ENCODE measurements at regions not wholly inside any gene's neighbourhood (a gene's known extent, or its start where the extent isn't known, plus 50 kb on each side); places are given as distances from the start of the nearest gene placed in this dataset.

GRCh38 chr3:101061312-101061711 is 68.1 kb upstream of the ABI3BP start:
- H3K79me2 ChIP-seq (ENCODE audit: low read length), result no peaks in the 10 kb centered on the region

GRCh38 chr3:101050866-101051265 is 57.6 kb upstream of the ABI3BP start:
- POLR2A ChIA-PET (ENCODE audit: unreplicated experiment), result interaction anchor here (0.6 kb wide), 1 partner anchor 22 kb away, joined by 10 read pairs; no protein-coding TSS in a partner anchor
- no peaks in the 10 kb centered on the region for H3K36me3 ChIP-seq (ENCODE audit: low read depth, low read length)
- H3K9ac ChIP-seq (ENCODE audit: low read length), result no peak overlapping the region
- no peaks in the 10 kb centered on the region for H3F3A ChIP-seq (ENCODE audit: low read length, unreplicated experiment)
- H3K9me2 ChIP-seq (replicated peaks; ENCODE audit: low read length), result no peaks in the 10 kb centered on the region
- CTCF ChIA-PET, result no interaction called here
- H3K4me3 ChIP-seq (ENCODE audit: low read length), result no peak overlapping the region
- H3K27me3 ChIP-seq (ENCODE audit: low read length), result no peaks in the 10 kb centered on the region
- DNase-seq, result no peak
- no TSS peak for BruUV-seq (replicated peaks)
- no peak overlapping the region for H3K27ac ChIP-seq (ENCODE audit: low read length)
- H3K79me2 ChIP-seq (ENCODE audit: low read length), result no peaks in the 10 kb centered on the region
- intact Hi-C loops (cut with micrococcal nuclease), result no loop called here
- no peak for ATAC-seq
- no peaks in the 10 kb centered on the region for H3K4me1 ChIP-seq (ENCODE audit: insufficient read depth, low read length)
- H4K20me1 ChIP-seq (ENCODE audit: low read length), result no peaks in the 10 kb centered on the region
- no peak overlapping the region for H2AFZ ChIP-seq (ENCODE audit: low read length)
- TF ChIP-seq CTCF (conservative IDR thresholded peaks at IDR 0.05; ENCODE audit: low read depth, low read length), result no peak
- no peak for TF ChIP-seq EZH2 (IDR thresholded peaks at IDR 0.05; ENCODE audit: low read length, unreplicated experiment)
- TF ChIP-seq EZH2phosphoT487 (IDR thresholded peaks at IDR 0.05; ENCODE audit: borderline replicate concordance, low read length), result no peak
- H3K9me3 ChIP-seq (ENCODE audit: low read length), result no peaks in the 10 kb centered on the region
- no peak overlapping the region for H3K4me2 ChIP-seq (ENCODE audit: low read length)

More at GRCh38 chr3:101061312-101061711, 68.1 kb upstream of the ABI3BP start:
- Histone ChIP-seq H3K36me3 (ENCODE audit: low read depth, low read length) (0 out of 2 replicates have a peak, but pooled peaks cover 5% of the 10 kb centered on the region), H4K20me1 (ENCODE audit: low read length) (no peaks in the 10 kb centered on the region), H3F3A (ENCODE audit: low read length, unreplicated experiment) (no peaks in the 10 kb centered on the region), H3K4me1 (ENCODE audit: insufficient read depth, low read length) (peaks cover 24% of the 10 kb centered on the region), H3K9me3 (ENCODE audit: low read length) (peaks cover 11% of the 10 kb centered on the region), H3K4me3 (ENCODE audit: low read length) (no peak overlapping the region), H3K27me3 (ENCODE audit: low read length) (no peaks in the 10 kb centered on the region), H3K9ac (ENCODE audit: low read length) (no peak overlapping the region), H3K27ac (ENCODE audit: low read length) (no peak overlapping the region), H3K9me2 (replicated peaks; ENCODE audit: low read length) (no peaks in the 10 kb centered on the region), H3K4me2 (ENCODE audit: low read length) (no peak overlapping the region), H2AFZ (ENCODE audit: low read length) (0 out of 2 replicates have a peak overlapping the region, but pooled peaks have one; percentile 39)
- ATAC-seq (no peak), DNase-seq (peak; percentile 47)
- ChIA-PET CTCF (no interaction called here), POLR2A (ENCODE audit: unreplicated experiment) (no interaction called here)
- TF ChIP-seq EZH2 (IDR thresholded peaks at IDR 0.05; ENCODE audit: low read length, unreplicated experiment) (no peak), CTCF (conservative IDR thresholded peaks at IDR 0.05; ENCODE audit: low read depth, low read length) (no peak), EZH2phosphoT487 (IDR thresholded peaks at IDR 0.05; ENCODE audit: borderline replicate concordance, low read length) (no peak)
- intact Hi-C loops (cut with micrococcal nuclease), result no loop called here
- BruUV-seq (replicated peaks), result no TSS peak

- TF ChIP-seq EZH2phosphoT487 (IDR thresholded peaks at IDR 0.05; ENCODE audit: borderline replicate concordance, low read length) (no peak), CTCF (conservative IDR thresholded peaks at IDR 0.05; ENCODE audit: low read depth, low read length) (no peak), EZH2 (IDR thresholded peaks at IDR 0.05; ENCODE audit: low read length, unreplicated experiment) (no peak)
- Histone ChIP-seq H3K4me3 (ENCODE audit: low read length) (no peak overlapping the region), H3K27ac (ENCODE audit: low read length) (no peak overlapping the region), H3K36me3 (ENCODE audit: low read depth, low read length) (no peaks in the 10 kb centered on the region), H3K4me1 (ENCODE audit: insufficient read depth, low read length) (no peaks in the 10 kb centered on the region), H3K4me2 (ENCODE audit: low read length) (no peak overlapping the region), H3K79me2 (ENCODE audit: low read length) (no peaks in the 10 kb centered on the region), H3K9ac (ENCODE audit: low read length) (no peak overlapping the region), H3F3A (ENCODE audit: low read length, unreplicated experiment) (no peaks in the 10 kb centered on the region), H4K20me1 (ENCODE audit: low read length) (no peaks in the 10 kb centered on the region), H3K9me2 (replicated peaks; ENCODE audit: low read length) (no peaks in the 10 kb centered on the region), H2AFZ (ENCODE audit: low read length) (no peak overlapping the region), H3K9me3 (ENCODE audit: low read length) (no peaks in the 10 kb centered on the region), H3K27me3 (ENCODE audit: low read length) (no peaks in the 10 kb centered on the region)
- no TSS peak for BruUV-seq (replicated peaks)
- ATAC-seq, result no peak
- CTCF ChIA-PET, result no interaction called here
- no peak for DNase-seq
- POLR2A ChIA-PET (ENCODE audit: unreplicated experiment), result interaction anchor here (0.6 kb wide), 1 partner anchor 1798 kb away, joined by 3 read pairs; no protein-coding TSS in a partner anchor
- intact Hi-C loops (cut with micrococcal nuclease), result no loop called here
Observed at GRCh38 chr3:101050046-101050445, 56.8 kb upstream of the ABI3BP start.

Data from PC-3 (cell line).